NCI-H146 treated with DMSO at 0.1 percent for 48 hours (cell line): ENCODE measurements at regions not wholly inside any gene's neighbourhood (a gene's known extent, or its start where the extent isn't known, plus 50 kb on each side); places are given as distances from the start of the nearest gene placed in this dataset.
"Not testable (repeated sequence)": the region's sequence is repeated elsewhere in the genome, so short reads cannot be mapped to it uniquely, and the experiment has no call there.

ENCODE experiments used
- DNase-seq: peaks from one replicate; lab custom pipeline; 2025; ENCODE audit not compliant: unreplicated experiment; lab: John Stamatoyannopoulos, UW

GRCh38 chr9:118630931-118631595, 738.2 kb downstream of the BRINP1 start:
- DNase-seq, result no peak

DNA sequence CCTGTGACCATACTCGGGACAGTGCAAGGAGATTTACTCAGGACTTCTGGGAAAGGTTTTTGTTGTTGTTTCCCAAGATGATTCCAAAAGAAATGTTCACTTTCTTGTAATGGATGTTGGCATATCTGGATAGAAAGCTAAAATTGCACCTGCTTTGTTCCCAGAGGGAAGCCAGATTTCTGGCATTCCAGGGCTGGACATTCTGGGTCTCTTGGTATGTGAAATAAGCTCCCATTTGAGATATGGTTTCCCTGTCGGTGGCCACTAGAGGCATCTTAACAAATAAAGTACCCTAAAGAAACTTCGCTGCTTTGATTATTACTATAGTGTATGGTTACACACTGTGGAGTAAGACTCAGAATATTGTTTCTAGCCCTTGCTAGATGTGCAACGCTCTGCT, 737.3 kb downstream of the BRINP1 start:
- no peak for DNase-seq

DNA sequence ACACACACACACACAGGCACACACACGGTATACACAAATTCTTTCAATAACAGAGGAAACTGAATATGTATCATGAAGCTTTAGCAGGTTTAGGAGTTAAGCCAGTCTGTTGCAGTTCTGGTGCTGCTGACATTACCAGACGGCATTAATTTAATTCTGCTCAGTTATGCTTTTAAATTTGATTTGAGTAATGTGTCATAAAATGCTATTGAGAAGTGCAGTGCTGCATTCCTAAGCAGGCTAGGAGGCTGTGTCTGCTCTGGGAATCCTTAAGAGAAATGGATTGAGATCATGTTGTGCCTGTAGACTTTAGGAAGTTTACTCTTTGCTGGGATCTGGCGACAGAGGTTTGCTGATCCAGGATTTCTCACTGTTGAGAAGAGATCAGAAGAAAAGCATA, 733.8 kb downstream of the BRINP1 start:
- no peak for DNase-seq

GRCh38 chr9:118637681-118638080, 731.6 kb downstream of the BRINP1 start:
- DNase-seq, result no peak

GRCh38 chr9:118640836-118641560, 728.2 kb downstream of the BRINP1 start:
- no peak for DNase-seq

DNA sequence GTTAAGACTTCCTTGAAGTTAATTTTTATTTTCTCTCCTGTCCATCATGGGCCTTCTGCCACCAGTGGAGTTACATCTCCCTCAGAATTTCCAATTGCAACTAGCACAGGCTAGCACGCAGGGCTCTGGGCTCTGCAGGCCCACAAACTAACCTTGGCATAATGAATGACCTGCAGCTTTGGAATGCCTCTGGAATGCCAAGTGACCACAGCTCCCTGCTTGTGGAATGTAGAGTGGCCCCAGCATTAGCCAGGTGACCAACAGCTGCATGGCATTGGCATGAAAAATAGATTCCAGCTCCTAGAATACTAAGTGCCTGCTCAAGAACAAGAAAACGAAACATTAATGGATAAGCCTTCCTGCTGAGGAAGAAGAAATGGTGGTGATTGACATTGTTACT, 726.1 kb downstream of the BRINP1 start:
- no peak for DNase-seq

- DNase-seq, result no peak
Observed at GRCh38 chr9:118644066-118644465, 725.2 kb downstream of the BRINP1 start.

GRCh38 chr9:118647331-118647730, 721.9 kb downstream of the BRINP1 start:
- DNase-seq, result no peak

DNA sequence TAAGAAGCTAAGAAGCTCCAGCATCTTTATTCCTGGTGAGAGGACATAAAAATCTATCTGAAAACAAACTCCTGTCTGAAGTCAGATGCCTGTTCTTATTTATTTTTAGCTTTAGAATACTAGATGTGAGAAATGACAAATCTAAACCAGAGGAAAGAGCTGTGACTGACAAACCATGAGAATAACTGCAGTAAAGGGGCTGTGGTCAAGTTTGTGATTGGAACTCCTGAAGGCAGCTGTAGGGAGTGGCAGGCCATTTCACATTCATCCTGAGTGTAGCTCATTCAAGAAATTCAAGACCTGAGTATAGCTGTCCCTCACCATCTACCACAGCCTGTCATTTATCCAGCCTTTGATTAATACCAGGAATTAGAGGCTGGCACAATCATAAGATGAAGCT, 718.8 kb downstream of the BRINP1 start:
- DNase-seq, result no peak

- no peak for DNase-seq
Observed at GRCh38 chr9:118651511-118651910, 717.7 kb downstream of the BRINP1 start.

GRCh38 chr9:118652258-118652657, 717.0 kb downstream of the BRINP1 start:
- no peak for DNase-seq

GRCh38 chr9:118652912-118653311, 716.3 kb downstream of the BRINP1 start:
- DNase-seq, result no peak

- DNase-seq, result no peak
Observed at GRCh38 chr9:118659011-118659410, 710.2 kb downstream of the BRINP1 start.

GRCh38 chr9:118665226-118665919, 703.9 kb downstream of the BRINP1 start:
- no peak for DNase-seq

GRCh38 chr9:118670011-118670953, 699.0 kb downstream of the BRINP1 start:
- no peak for DNase-seq

- no peak for DNase-seq
Observed at GRCh38 chr9:118674942-118675341, 694.3 kb downstream of the BRINP1 start.

DNA sequence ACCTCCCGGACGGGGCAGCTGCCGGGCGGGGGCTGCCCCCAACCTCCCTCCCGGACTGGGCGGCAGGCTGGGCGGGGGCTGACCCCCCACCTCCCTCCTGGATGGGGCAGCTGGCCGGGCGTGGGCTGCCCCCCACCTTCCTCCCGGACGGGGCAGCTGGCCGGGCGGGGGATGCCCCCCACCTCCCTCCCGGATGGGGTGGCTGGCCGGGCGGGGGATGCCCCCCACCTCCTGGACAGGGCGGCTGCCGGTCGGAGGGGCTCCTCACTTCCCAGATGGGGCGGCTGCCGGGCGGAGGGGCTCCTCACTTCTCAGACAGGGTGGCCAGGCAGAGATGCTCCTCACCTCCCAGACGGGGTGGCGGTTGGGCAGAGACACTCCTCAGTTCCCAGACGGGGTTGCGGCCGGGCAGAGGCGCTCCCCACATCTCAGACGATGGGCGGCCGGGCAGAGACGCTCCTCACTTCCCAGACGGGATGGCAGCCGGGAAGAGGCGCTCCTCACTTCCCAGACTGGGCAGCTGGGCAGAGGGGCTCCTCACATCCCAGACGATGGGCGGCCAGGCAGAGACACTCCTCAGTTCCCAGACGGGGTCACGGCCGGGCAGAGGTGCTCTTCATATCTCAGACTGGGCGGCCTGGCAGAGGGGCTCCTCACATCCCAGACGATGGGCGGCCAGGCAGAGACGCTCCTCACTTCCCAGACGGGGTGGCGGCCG, 691.1 kb downstream of the BRINP1 start:
- not testable (repeated sequence) for DNase-seq

DNA sequence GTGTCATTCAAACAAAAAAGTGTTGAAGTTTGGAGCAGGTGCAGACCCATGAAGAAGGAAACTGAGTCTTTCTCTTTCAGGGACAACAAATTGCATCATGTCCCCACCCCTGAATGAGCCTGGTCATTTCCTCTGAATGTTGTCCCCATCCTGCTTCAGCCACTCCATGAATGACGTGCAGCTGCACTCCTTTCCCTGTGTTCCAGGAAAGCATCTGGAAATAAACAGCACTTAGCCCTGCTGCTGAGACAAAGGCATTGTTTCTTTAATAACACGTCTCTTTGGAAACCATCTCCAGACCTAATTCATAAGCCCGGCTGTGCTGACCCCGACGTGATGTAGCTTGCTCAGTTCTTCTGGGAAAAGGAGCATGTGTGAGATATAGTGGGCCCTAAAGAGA, 682.3 kb downstream of the BRINP1 start:
- no peak for DNase-seq

- DNase-seq, result no peak
Observed at GRCh38 chr9:118689280-118689679, 680.0 kb downstream of the BRINP1 start.

DNA sequence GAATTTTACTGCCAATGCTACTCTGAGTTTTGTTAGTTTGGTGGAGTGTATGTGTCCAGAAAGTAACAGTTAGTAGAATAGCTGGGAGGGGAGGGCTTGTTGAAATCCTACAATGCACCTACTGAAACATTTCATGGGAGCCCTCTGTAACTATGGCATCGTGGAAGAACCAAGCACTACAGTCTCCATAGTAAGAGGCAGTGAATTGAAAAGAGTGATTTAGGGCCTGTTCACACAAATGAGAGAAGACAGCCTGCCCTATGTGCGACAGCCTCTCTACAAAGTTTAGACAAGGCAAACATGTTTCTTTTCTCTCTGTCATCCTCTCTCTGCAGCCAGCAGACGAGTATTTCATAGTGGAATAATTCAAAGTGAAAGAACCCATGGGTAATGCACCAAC, 676.6 kb downstream of the BRINP1 start:
- DNase-seq, result no peak
